ENCODE measurements at regions not wholly inside any gene's neighbourhood (a gene's known extent, or its start where the extent isn't known, plus 50 kb on each side); places are given as distances from the start of the nearest gene placed in this dataset.

- no peak for TF ChIP-seq NANOG (IDR thresholded peaks at IDR 0.05; ENCODE audit: borderline replicate concordance)
- TF ChIP-seq CTCF (conservative IDR thresholded peaks at IDR 0.05; ENCODE audit: low read depth in 2 of 2) = no peak
- no peak for TF ChIP-seq REST (IDR thresholded peaks at IDR 0.05; ENCODE audit: unreplicated experiment)
- no peak for TF ChIP-seq ETS1 (IDR thresholded peaks at IDR 0.05)
- TF ChIP-seq EZH2phosphoT487 (IDR thresholded peaks at IDR 0.05; ENCODE audit: unreplicated experiment) = no peak
- TF ChIP-seq JUNB (IDR thresholded peaks at IDR 0.05; ENCODE audit: unreplicated experiment) = no peak
- no peak for TF ChIP-seq STAT1 (IDR thresholded peaks at IDR 0.05; ENCODE audit: unreplicated experiment)
- TF ChIP-seq ZNF331 (CRISPR knock-in tag; IDR thresholded peaks at IDR 0.05; ENCODE audit: low read depth) = no peak
- no peak for TF ChIP-seq ZNF114 (CRISPR knock-in tag; IDR thresholded peaks at IDR 0.05)
- no peak for TF ChIP-seq CREB1 (CRISPR knock-in tag; IDR thresholded peaks at IDR 0.05; ENCODE audit: low read depth)
- no peak for TF ChIP-seq POLR2AphosphoS5 (IDR thresholded peaks at IDR 0.05; ENCODE audit: low read depth)
- TF ChIP-seq EZH2 (IDR thresholded peaks at IDR 0.05; ENCODE audit: low read depth, unreplicated experiment) = no peak
- no peak for TF ChIP-seq ZNF462 (CRISPR knock-in tag; IDR thresholded peaks at IDR 0.05)
- Mint-ChIP-seq H3K9me3 (no peaks in the 10 kb centered on the region; the same call in 2 of the 3 replicates), H3K36me3 (ENCODE audit: low read depth) (no peaks in the 10 kb centered on the region), H3K27me3 (ENCODE audit: insufficient read depth, low read depth, poor library complexity) (no peaks in the 10 kb centered on the region), H3K4me3 (no peak overlapping the region), H3K27ac (no peak overlapping the region), H3K4me1 (no peaks in the 10 kb centered on the region)
- Histone ChIP-seq H3K4me3 (no peak overlapping the region), H3K4me2 (no peak overlapping the region), H3K27ac (ENCODE audit: low read depth) (no peak overlapping the region), H3K27me3 (ENCODE audit: insufficient read depth) (no peaks in the 10 kb centered on the region), H2AFZ (no peak overlapping the region), H3K9me2 (ENCODE audit: insufficient read depth) (no peaks in the 10 kb centered on the region), H3K36me3 (ENCODE audit: insufficient read depth) (no peaks in the 10 kb centered on the region), H3K4me1 (ENCODE audit: insufficient read depth) (no peaks in the 10 kb centered on the region), H3K79me2 (replicated peaks; ENCODE audit: insufficient read depth) (no peaks in the 10 kb centered on the region), H4K20me1 (replicated peaks; ENCODE audit: insufficient read depth) (no peaks in the 10 kb centered on the region), H3F3A (replicated peaks; ENCODE audit: low read depth) (no peaks in the 10 kb centered on the region)
- no peak for ATAC-seq
- no peak for DNase-seq (ENCODE audit: low spot score)
Measured at GRCh38 chrX:5810636-5811035, 418.0 kb downstream of the NLGN4X start.
